Endothelial cell of umbilical vein (primary cell): ENCODE measurements at regions not wholly inside any gene's neighbourhood (a gene's known extent, or its start where the extent isn't known, plus 50 kb on each side); places are given as distances from the start of the nearest gene placed in this dataset.

Experiments
- BruUV-seq: library from RNA; stranded (reverse); fragments of 400-500 nt; replicated peaks from 2 replicates; lab custom pipeline; 2021; lab: Mats Ljungman, UMichigan
- CTCF ChIA-PET: fragments of 300-600, 350-600 bp; sonication (Branson Sonifier 250); formaldehyde crosslinking; loops from one replicate; lab custom pipeline; 2021; ENCODE audit warnings: antibody characterized with exemption, inconsistent platforms; lab: Charles Lee
- POLR2A ChIA-PET: fragments of 300-600, 350-600 bp; sonication (Branson Sonifier 250); formaldehyde crosslinking; loops from one replicate; lab custom pipeline; 2021; ENCODE audit warnings: antibody characterized with exemption, inconsistent platforms; lab: Charles Lee
- DNase-seq: peaks from one replicate; pipeline ENCODE4 v3.0.0-alpha.2; 2011; ENCODE audit warnings: low read depth, low spot score
- FAIRE-seq: peaks from 2 replicates; lab custom pipeline; 2011; peaks lifted over from hg19 to GRCh38; lab: Jason Lieb, UNC
- H2AFZ ChIP-seq: 2 replicates; pipeline ENCODE4 v1.6.0; 2012; ENCODE audit warnings: low read depth, low read length, control low read depth, inconsistent platforms
- H3K27ac ChIP-seq: 2 replicates; pipeline ENCODE4 v1.5.1; 2011; ENCODE audit warnings: low read depth, mild to moderate bottlenecking, control low read depth, low read length, moderate library complexity; ENCODE audit not compliant: insufficient read depth
- H3K27me3 ChIP-seq, 2 experiments: 2 replicates each; pipeline versions ENCODE4 v1.6.0 to v1.6.1; 2011; ENCODE audit warnings: low read length in 2 of 2, mixed read lengths in 1 of 2; ENCODE audit not compliant: control insufficient read depth in 2 of 2, insufficient read depth in 2 of 2
- H3K36me3 ChIP-seq, 2 experiments: 2 replicates in 1 of 2; 3 replicates in 1 of 2; pipeline ENCODE4 v1.5.1; 2011; ENCODE audit warnings: low read length in 2 of 2, mild to moderate bottlenecking in 1 of 2, moderate library complexity in 1 of 2; ENCODE audit not compliant: control insufficient read depth in 2 of 2, insufficient read depth in 2 of 2; ENCODE audit errors: extremely low read depth in 1 of 2
- H3K4me1 ChIP-seq: 3 replicates; pipeline ENCODE4 v1.5.1; 2011; ENCODE audit warnings: mild to moderate bottlenecking, low read length; ENCODE audit not compliant: control insufficient read depth, insufficient read depth; ENCODE audit errors: extremely low read depth
- H3K4me2 ChIP-seq: 2 replicates; pipeline ENCODE4 v1.6.1; 2011; ENCODE audit warnings: low read length, control low read depth, mixed read lengths; ENCODE audit not compliant: insufficient read depth
- H3K4me3 ChIP-seq, 3 experiments: fragments of 200-600 bp in 1 of 3; sonication (generic), shearing (Covaris generic) in 1 of 3; replicated peaks in 1 of 3; 2 replicates each; pipeline ENCODE4 v1.5.1; 2011 to 2016; ENCODE audit warnings: control low read depth in 3 of 3, low read length in 3 of 3, mild to moderate bottlenecking in 2 of 3, inconsistent platforms in 1 of 3, low read depth in 1 of 3, moderate library complexity in 1 of 3; ENCODE audit not compliant: insufficient read depth in 1 of 3
- H3K79me2 ChIP-seq: 2 replicates; pipeline ENCODE4 v1.6.0; 2012; ENCODE audit warnings: low read length, inconsistent platforms; ENCODE audit not compliant: control insufficient read depth, insufficient read depth
- H3K9ac ChIP-seq: replicated peaks from 2 replicates; pipeline ENCODE3; 2011; ENCODE audit warnings: low read length, control low read depth; ENCODE audit not compliant: insufficient read depth; ENCODE audit errors: extremely low read depth
- H3K9me1 ChIP-seq: replicated peaks from 3 replicates; pipeline ENCODE4 v1.6.0; 2011; ENCODE audit warnings: mild to moderate bottlenecking, low read length; ENCODE audit not compliant: control insufficient read depth, insufficient read depth; ENCODE audit errors: extremely low read depth
- H3K9me3 ChIP-seq: replicated peaks from 2 replicates; pipeline ENCODE4 v1.5.1; 2012; ENCODE audit warnings: low read length, inconsistent platforms; ENCODE audit not compliant: control insufficient read depth, insufficient read depth
- H4K20me1 ChIP-seq: replicated peaks from 2 replicates; pipeline ENCODE3; 2011; ENCODE audit warnings: mild to moderate bottlenecking, low read length; ENCODE audit not compliant: control insufficient read depth, insufficient read depth; ENCODE audit errors: extremely low read depth
- CTCF ChIP-seq, 2 donors: IDR thresholded peaks; 1 replicate in 1 of 2; 2 replicates in 1 of 2; pipeline ENCODE4 v1.5.1; 2011; ENCODE audit warnings: low read length in 2 of 2, mild to moderate bottlenecking in 2 of 2, moderate library complexity in 2 of 2, control low read depth in 1 of 2, inconsistent platforms in 1 of 2, low read depth in 1 of 2; ENCODE audit not compliant: insufficient read depth in 1 of 2; ENCODE audit errors: extremely low read depth in 1 of 2
- EZH2 ChIP-seq: IDR thresholded peaks from 2 replicates; pipeline ENCODE4 v1.6.1; 2012; ENCODE audit warnings: borderline replicate concordance, low read depth, mild to moderate bottlenecking, moderate library complexity, low read length, inconsistent platforms; ENCODE audit not compliant: severe bottlenecking
- FOS ChIP-seq: IDR thresholded peaks from 2 replicates; pipeline ENCODE4 v1.6.1; 2011; ENCODE audit warnings: mild to moderate bottlenecking, low read length, moderate library complexity, borderline replicate concordance; ENCODE audit not compliant: insufficient read depth
- GATA2 ChIP-seq: IDR thresholded peaks from 2 replicates; pipeline ENCODE4 v1.7.0; 2011; ENCODE audit warnings: low read depth, mild to moderate bottlenecking, moderate library complexity, mixed read lengths, low read length; ENCODE audit not compliant: insufficient read length, insufficient read depth
- JUN ChIP-seq: IDR thresholded peaks from 2 replicates; pipeline ENCODE4 v1.6.1; 2011; ENCODE audit warnings: borderline replicate concordance, low read depth; ENCODE audit not compliant: insufficient read length, insufficient read depth
- MYC ChIP-seq: IDR thresholded peaks from one replicate; pipeline ENCODE4 v1.6.1; 2011; ENCODE audit warnings: mild to moderate bottlenecking, low read depth, low read length
- POLR2AphosphoS5 ChIP-seq: IDR thresholded peaks from 2 replicates; pipeline ENCODE4 v1.6.1; 2012; ENCODE audit warnings: low read depth, mild to moderate bottlenecking, control low read depth, low read length, moderate library complexity; ENCODE audit not compliant: insufficient read depth
- dilution Hi-C: fragments of 300-500 bp; cut with MboI; formaldehyde crosslinking; loops from one replicate; pipeline ENCODE4 v1.15.0; 2019; ENCODE audit warnings: low sequenced_read_pairs; ENCODE audit not compliant: extremely low pct_ligation_motif_present
- intact Hi-C: fragments of 100-400 bp; cut with micrococcal nuclease; formaldehyde crosslinking; loops from one replicate; pipeline ENCODE4 v1.10.0; 2022

GRCh38 chr2:126212735-126213134, 443.2 kb upstream of the GYPC start:
- Histone ChIP-seq H3K9me1 (no peaks in the 10 kb centered on the region), H3K27me3 (no peaks in the 10 kb centered on the region), H3K36me3 (no peaks in the 10 kb centered on the region), H4K20me1 (no peaks in the 10 kb centered on the region), H3K4me1 (no peaks in the 10 kb centered on the region), H3K79me2 (no peaks in the 10 kb centered on the region), H3K9me3 (peaks cover 3% of the 10 kb centered on the region), H3K9ac (no peak overlapping the region), H2AFZ (no peak overlapping the region), H3K4me3 (no peak overlapping the region), H3K27ac (no peak overlapping the region), H3K4me2 (no peak overlapping the region)
- no peak for DNase-seq
- POLR2A ChIA-PET, result no interaction called here
- dilution Hi-C loops, result no loop called here
- BruUV-seq, result no TSS peak
- intact Hi-C loops, result no loop called here
- TF ChIP-seq EZH2 (no peak), CTCF (IDR thresholded peaks at IDR 0.05; ENCODE audit: extremely low read depth in 1 of 2, insufficient read depth in 1 of 2, low read depth in 1 of 2, low read length in 2 of 2) (no peak), GATA2 (no peak), POLR2AphosphoS5 (no peak), FOS (no peak), MYC (no peak), JUN (no peak)
- FAIRE-seq, result no peak
- CTCF ChIA-PET, result no interaction called here
